T-cell (primary cell): ENCODE measurements at regions not wholly inside any gene's neighbourhood (a gene's known extent, or its start where the extent isn't known, plus 50 kb on each side); places are given as distances from the start of the nearest gene placed in this dataset.
"Not testable (repeated sequence)": the region's sequence is repeated elsewhere in the genome, so short reads cannot be mapped to it uniquely, and the experiment has no call there.

Source experiments
- ATAC-seq, 4 experiments: fragments of 200-7000 bp in 3 of 4; fragments of 150-1000 bp in 1 of 4; cut with Tn5 transposase; replicated peaks in 1 of 4; 1 replicate in 3 of 4; 2 replicates in 1 of 4; pipeline ENCODE4 v1.10.0; 2021; ENCODE audit warnings: moderate library complexity in 3 of 4, mild to moderate bottlenecking in 2 of 4, moderate number of reproducible peaks in 1 of 4
- CTCF ChIA-PET, 2 donors: fragments of 300-600 bp; sonication (Branson Sonifier 250); formaldehyde crosslinking; loops; one replicate each; lab custom pipeline; 2022; ENCODE audit warnings: antibody characterized with exemption in 2 of 2; lab: Charles Lee
- POLR2A ChIA-PET, 2 donors: fragments of 300-600 bp; sonication (Branson Sonifier 250); formaldehyde crosslinking; loops; one replicate each; lab custom pipeline; 2022; ENCODE audit warnings: antibody characterized with exemption in 2 of 2; lab: Charles Lee
- DNase-seq, 35 experiments: peaks; one replicate each; pipeline versions ENCODE4 v3.0.0 to v3.0.0-alpha.2; 2013 to 2023
- H3K27ac ChIP-seq: one replicate; pipeline ENCODE4 v1.5.1; 2013; ENCODE audit warnings: low read length
- H3K27me3 ChIP-seq, 2 experiments: replicated peaks in 1 of 2; 1 replicate in 1 of 2; 2 replicates in 1 of 2; pipeline versions ENCODE4 v1.6.1 to v1.7.0; 2013; ENCODE audit warnings: low read length in 1 of 2, mixed read lengths in 1 of 2; ENCODE audit not compliant: control insufficient read depth in 2 of 2, insufficient read depth in 2 of 2; ENCODE audit errors: extremely low read depth in 1 of 2
- H3K36me3 ChIP-seq, 2 donors: 1 replicate in 1 of 2; 2 replicates in 1 of 2; pipeline versions ENCODE4 v1.6.1 to v1.7.0; 2013; ENCODE audit warnings: low read length in 1 of 2; ENCODE audit not compliant: control insufficient read depth in 2 of 2, insufficient read depth in 1 of 2; ENCODE audit errors: extremely low read depth in 1 of 2
- H3K4me1 ChIP-seq, 2 experiments: 1 replicate in 1 of 2; 2 replicates in 1 of 2; pipeline versions ENCODE4 v1.6.1 to v1.7.0; 2013; ENCODE audit warnings: low read length in 2 of 2, mixed read lengths in 1 of 2; ENCODE audit not compliant: insufficient read depth in 2 of 2, control insufficient read depth in 1 of 2; ENCODE audit errors: extremely low read depth in 1 of 2
- H3K4me3 ChIP-seq, 2 donors: 1 replicate in 1 of 2; 2 replicates in 1 of 2; pipeline versions ENCODE4 v1.5.1 to v1.7.0; 2013; ENCODE audit warnings: mild to moderate bottlenecking in 2 of 2, low read length in 1 of 2, moderate library complexity in 1 of 2; ENCODE audit not compliant: control insufficient read depth in 1 of 2; ENCODE audit errors: extremely low read depth in 1 of 2
- H3K9me3 ChIP-seq: 2 replicates; pipeline ENCODE4 v1.7.0; 2013
- H3K27ac Mint-ChIP-seq, 2 donors: one replicate each; pipeline ENCODE4 v1.8.0; 2020 to 2021; ENCODE audit warnings: mild to moderate bottlenecking in 2 of 2, mixed read lengths in 2 of 2
- H3K27me3 Mint-ChIP-seq, 2 donors: one replicate each; pipeline ENCODE4 v1.8.0; 2021 to 2022; ENCODE audit warnings: mixed read lengths in 2 of 2
- H3K36me3 Mint-ChIP-seq: one replicate; pipeline ENCODE4 v1.8.0; 2021; ENCODE audit warnings: mixed read lengths
- H3K4me1 Mint-ChIP-seq, 3 donors: one replicate each; pipeline ENCODE4 v1.8.0; 2020 to 2022; ENCODE audit warnings: mixed read lengths in 3 of 3, mild to moderate bottlenecking in 1 of 3
- H3K4me3 Mint-ChIP-seq, 3 donors: one replicate each; pipeline ENCODE4 v1.8.0; 2020 to 2022; ENCODE audit warnings: mild to moderate bottlenecking in 3 of 3, mixed read lengths in 3 of 3, moderate library complexity in 3 of 3
- H3K9me3 Mint-ChIP-seq, 3 donors: one replicate each; pipeline ENCODE4 v1.8.0; 2020 to 2022; ENCODE audit warnings: mixed read lengths in 3 of 3
- WGBS: methylation state at CpG from one replicate; pipeline ENCODE4 v1.1.5; 2013; ENCODE audit warnings: missing lambda C conversion rate; ENCODE audit not compliant: insufficient coverage; 5-methylcytosine and 5-hydroxymethylcytosine counted together

- H3K36me3 ChIP-seq, ATAC-seq, H3K9me3 Mint-ChIP-seq, DNase-seq, POLR2A ChIA-PET, H3K27ac ChIP-seq, H3K36me3 Mint-ChIP-seq, H3K4me1 Mint-ChIP-seq, H3K27ac Mint-ChIP-seq, H3K4me3 Mint-ChIP-seq, H3K9me3 ChIP-seq, H3K4me1 ChIP-seq, H3K4me3 ChIP-seq, H3K27me3 Mint-ChIP-seq, H3K27me3 ChIP-seq, CTCF ChIA-PET: not testable (repeated sequence)
- 100% methylated on average over 3 of the region's 4 CpGs for WGBS
These were observed 452.0 kb upstream of the ADARB2 start for GRCh38 chr10:2189356-2189755.

- H3K4me1 Mint-ChIP-seq: no peaks in the 10 kb centered on the region
- H3K27me3 ChIP-seq: no peaks in the 10 kb centered on the region
- ChIA-PET CTCF (no interaction called here), POLR2A (no interaction called here)
- H3K27ac Mint-ChIP-seq: no peak overlapping the region
- no peak overlapping the region for H3K4me3 ChIP-seq
- H3K27ac ChIP-seq: no peak overlapping the region
- ATAC-seq (no peak), DNase-seq (no peak)
- no peaks in the 10 kb centered on the region for H3K36me3 ChIP-seq
- no CpG with 5 or more reads among the region's 4 CpGs for WGBS
- H3K4me1 ChIP-seq: no peaks in the 10 kb centered on the region
- peaks cover 0 to 2% (median under 1%) of the 10 kb centered on the region in 3 donors for H3K9me3 Mint-ChIP-seq
- H3K27me3 Mint-ChIP-seq: peaks cover under 1 to 7% of the 10 kb centered on the region in 2 donors
- H3K9me3 ChIP-seq: no peaks in the 10 kb centered on the region
- H3K4me3 Mint-ChIP-seq: no peak overlapping the region
- no peaks in the 10 kb centered on the region for H3K36me3 Mint-ChIP-seq
These were observed 451.0 kb upstream of the ADARB2 start for GRCh38 chr10:2188371-2188770.

- H3K9me3 ChIP-seq: no peaks in the 10 kb centered on the region
- H3K4me3 ChIP-seq: no peak overlapping the region
- no peaks in the 10 kb centered on the region for H3K27me3 ChIP-seq
- no peak overlapping the region for H3K27ac ChIP-seq
- Mint-ChIP-seq H3K9me3 (no peaks in the 10 kb centered on the region), H3K27me3 (peaks cover 6 to 9% of the 10 kb centered on the region in 2 donors), H3K36me3 (no peaks in the 10 kb centered on the region), H3K27ac (no peak overlapping the region), H3K4me1 (no peaks in the 10 kb centered on the region), H3K4me3 (no peak overlapping the region)
- no peaks in the 10 kb centered on the region for H3K4me1 ChIP-seq
- WGBS: 57% methylated on average over 2 of the region's 2 CpGs
- H3K36me3 ChIP-seq: no peaks in the 10 kb centered on the region
- POLR2A ChIA-PET: no interaction called here
- CTCF ChIA-PET: no interaction called here
- ATAC-seq (no peak), DNase-seq (no peak)
These were observed 436.0 kb upstream of the ADARB2 start for GRCh38 chr10:2173327-2173726.

GRCh38 chr10:2165771-2166460 is 428.6 kb upstream of the ADARB2 start:
- Histone ChIP-seq H3K4me3 (no peak overlapping the region), H3K27ac (no peak overlapping the region), H3K9me3 (no peaks in the 10 kb centered on the region), H3K4me1 (no peaks in the 10 kb centered on the region), H3K27me3 (peaks cover 0 to 5% of the 10 kb centered on the region in 2 experiments), H3K36me3 (no peaks in the 10 kb centered on the region)
- H3K27ac Mint-ChIP-seq: no peak overlapping the region
- H3K9me3 Mint-ChIP-seq: no peaks in the 10 kb centered on the region
- WGBS: 70% methylated on average over 15 of the region's 18 CpGs
- H3K4me1 Mint-ChIP-seq: no peaks in the 10 kb centered on the region
- no peak overlapping the region for H3K4me3 Mint-ChIP-seq
- H3K27me3 Mint-ChIP-seq: no peaks in the 10 kb centered on the region
- ATAC-seq (no peak), DNase-seq (no peak)
- H3K36me3 Mint-ChIP-seq: no peaks in the 10 kb centered on the region
- POLR2A ChIA-PET: no interaction called here
- CTCF ChIA-PET: no interaction called here

- Histone ChIP-seq H3K9me3 (no peaks in the 10 kb centered on the region), H3K4me3 (no peak overlapping the region), H3K27me3 (peaks cover 0 to 7% of the 10 kb centered on the region in 2 experiments), H3K27ac (no peak overlapping the region), H3K4me1 (no peaks in the 10 kb centered on the region), H3K36me3 (no peaks in the 10 kb centered on the region)
- no peaks in the 10 kb centered on the region for H3K4me1 Mint-ChIP-seq
- ChIA-PET CTCF (no interaction called here), POLR2A (no interaction called here)
- no peak overlapping the region for H3K27ac Mint-ChIP-seq
- no peak overlapping the region for H3K4me3 Mint-ChIP-seq
- WGBS: 67% methylated on average over 1 of the region's 4 CpGs
- peaks cover 3 to 4% of the 10 kb centered on the region in 2 donors for H3K27me3 Mint-ChIP-seq
- H3K36me3 Mint-ChIP-seq: no peaks in the 10 kb centered on the region
- no peaks in the 10 kb centered on the region for H3K9me3 Mint-ChIP-seq
- DNase-seq (no peak), ATAC-seq (no peak)
These were observed 413.0 kb upstream of the ADARB2 start for GRCh38 chr10:2150288-2150687.

- POLR2A ChIA-PET: no interaction called here
- Histone ChIP-seq H3K4me1 (no peaks in the 10 kb centered on the region), H3K4me3 (no peak overlapping the region), H3K27me3 (peaks cover 0 to 9% of the 10 kb centered on the region in 2 experiments), H3K9me3 (no peaks in the 10 kb centered on the region), H3K36me3 (no peaks in the 10 kb centered on the region), H3K27ac (no peak overlapping the region)
- ATAC-seq (no peak), DNase-seq (no peak)
- no peaks in the 10 kb centered on the region for H3K36me3 Mint-ChIP-seq
- no peaks in the 10 kb centered on the region for H3K9me3 Mint-ChIP-seq
- H3K27me3 Mint-ChIP-seq: peaks cover 3% of the 10 kb centered on the region in 2 donors
- CTCF ChIA-PET: no interaction called here
- no peak overlapping the region for H3K4me3 Mint-ChIP-seq
- WGBS: 82% methylated on average over 7 of the region's 18 CpGs
- no peaks in the 10 kb centered on the region for H3K4me1 Mint-ChIP-seq
- no peak overlapping the region for H3K27ac Mint-ChIP-seq
These were observed 408.7 kb upstream of the ADARB2 start for GRCh38 chr10:2145926-2146478.
